ENCODE measurements at regions not wholly inside any gene's neighbourhood (a gene's known extent, or its start where the extent isn't known, plus 50 kb on each side); places are given as distances from the start of the nearest gene placed in this dataset.

DNA sequence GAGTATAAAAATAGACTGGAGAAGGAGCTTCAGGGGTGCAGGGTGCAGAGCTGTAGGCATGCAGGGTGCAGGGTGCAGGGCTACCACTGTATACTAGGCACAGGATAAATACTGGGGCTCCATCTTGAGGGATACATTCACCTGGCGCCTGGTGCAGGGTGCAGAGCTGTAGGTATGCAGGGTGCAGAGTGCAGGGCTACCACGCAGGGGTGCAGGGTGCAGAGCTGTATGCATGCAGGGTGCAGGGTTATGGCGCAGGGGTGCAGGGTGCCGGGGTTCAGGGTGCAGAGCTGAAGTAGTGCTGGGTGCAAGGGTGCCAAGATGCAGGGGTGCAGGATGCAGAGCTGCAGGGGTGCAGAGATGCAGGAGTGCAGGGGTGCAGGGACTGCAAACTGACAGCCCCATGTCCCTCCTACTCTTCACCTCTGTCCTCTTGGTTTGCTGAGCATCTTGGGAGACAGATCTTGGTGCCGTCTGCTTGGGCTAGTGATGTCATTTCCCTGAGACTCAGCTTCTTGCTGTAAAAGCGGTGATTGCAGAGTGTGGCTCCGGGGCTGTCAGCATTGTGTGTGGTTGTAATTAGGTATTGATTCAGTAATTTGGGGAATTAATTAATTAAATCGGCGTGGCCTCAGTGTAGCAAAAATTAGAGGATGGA, 91.2 kb downstream of the ADRA2C start:
- ATAC-seq, result peak; percentile 32; the same call in 1 of the 3 replicates
- TF ChIP-seq ZNF565 (CRISPR knock-in tag; conservative IDR thresholded peaks at IDR 0.05; ENCODE audit: low read depth) (no peak), ZC3H10 (CRISPR knock-in tag; IDR thresholded peaks at IDR 0.05) (no peak), TCF4 (CRISPR knock-in tag; IDR thresholded peaks at IDR 0.05; ENCODE audit: borderline replicate concordance) (no peak), ZNF70 (CRISPR knock-in tag; IDR thresholded peaks at IDR 0.05) (no peak), ZNF8 (CRISPR knock-in tag; IDR thresholded peaks at IDR 0.05) (no peak), PPARA (CRISPR knock-in tag; IDR thresholded peaks at IDR 0.05; ENCODE audit: borderline replicate concordance) (no peak), GLIS3 (CRISPR knock-in tag; IDR thresholded peaks at IDR 0.05) (no peak), ARNTL (CRISPR knock-in tag; IDR thresholded peaks at IDR 0.05; ENCODE audit: borderline replicate concordance, low read depth) (no peak), BACH2 (CRISPR knock-in tag; IDR thresholded peaks at IDR 0.05; ENCODE audit: borderline replicate concordance) (no peak)
- TF ChIP-seq, protein P1, sequence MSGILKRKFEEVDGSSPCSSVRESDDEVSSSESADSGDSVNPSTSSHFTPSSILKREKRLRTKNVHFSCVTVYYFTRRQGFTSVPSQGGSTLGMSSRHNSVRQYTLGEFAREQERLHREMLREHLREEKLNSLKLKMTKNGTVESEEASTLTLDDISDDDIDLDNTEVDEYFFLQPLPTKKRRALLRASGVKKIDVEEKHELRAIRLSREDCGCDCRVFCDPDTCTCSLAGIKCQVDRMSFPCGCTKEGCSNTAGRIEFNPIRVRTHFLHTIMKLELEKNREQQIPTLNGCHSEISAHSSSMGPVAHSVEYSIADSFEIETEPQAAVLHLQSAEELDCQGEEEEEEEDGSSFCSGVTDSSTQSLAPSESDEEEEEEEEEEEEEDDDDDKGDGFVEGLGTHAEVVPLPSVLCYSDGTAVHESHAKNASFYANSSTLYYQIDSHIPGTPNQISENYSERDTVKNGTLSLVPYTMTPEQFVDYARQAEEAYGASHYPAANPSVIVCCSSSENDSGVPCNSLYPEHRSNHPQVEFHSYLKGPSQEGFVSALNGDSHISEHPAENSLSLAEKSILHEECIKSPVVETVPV (CRISPR knock-in tag; IDR thresholded peaks at IDR 0.05), result no peak
- TF ChIP-seq, protein P2, sequence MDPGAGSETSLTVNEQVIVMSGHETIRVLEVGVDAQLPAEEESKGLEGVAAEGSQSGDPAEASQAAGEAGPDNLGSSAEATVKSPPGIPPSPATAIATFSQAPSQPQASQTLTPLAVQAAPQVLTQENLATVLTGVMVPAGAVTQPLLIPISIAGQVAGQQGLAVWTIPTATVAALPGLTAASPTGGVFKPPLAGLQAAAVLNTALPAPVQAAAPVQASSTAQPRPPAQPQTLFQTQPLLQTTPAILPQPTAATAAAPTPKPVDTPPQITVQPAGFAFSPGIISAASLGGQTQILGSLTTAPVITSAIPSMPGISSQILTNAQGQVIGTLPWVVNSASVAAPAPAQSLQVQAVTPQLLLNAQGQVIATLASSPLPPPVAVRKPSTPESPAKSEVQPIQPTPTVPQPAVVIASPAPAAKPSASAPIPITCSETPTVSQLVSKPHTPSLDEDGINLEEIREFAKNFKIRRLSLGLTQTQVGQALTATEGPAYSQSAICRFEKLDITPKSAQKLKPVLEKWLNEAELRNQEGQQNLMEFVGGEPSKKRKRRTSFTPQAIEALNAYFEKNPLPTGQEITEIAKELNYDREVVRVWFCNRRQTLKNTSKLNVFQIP (CRISPR knock-in tag; IDR thresholded peaks at IDR 0.05; ENCODE audit: borderline replicate concordance, low read depth), result no peak
- TF ChIP-seq, protein P3, sequence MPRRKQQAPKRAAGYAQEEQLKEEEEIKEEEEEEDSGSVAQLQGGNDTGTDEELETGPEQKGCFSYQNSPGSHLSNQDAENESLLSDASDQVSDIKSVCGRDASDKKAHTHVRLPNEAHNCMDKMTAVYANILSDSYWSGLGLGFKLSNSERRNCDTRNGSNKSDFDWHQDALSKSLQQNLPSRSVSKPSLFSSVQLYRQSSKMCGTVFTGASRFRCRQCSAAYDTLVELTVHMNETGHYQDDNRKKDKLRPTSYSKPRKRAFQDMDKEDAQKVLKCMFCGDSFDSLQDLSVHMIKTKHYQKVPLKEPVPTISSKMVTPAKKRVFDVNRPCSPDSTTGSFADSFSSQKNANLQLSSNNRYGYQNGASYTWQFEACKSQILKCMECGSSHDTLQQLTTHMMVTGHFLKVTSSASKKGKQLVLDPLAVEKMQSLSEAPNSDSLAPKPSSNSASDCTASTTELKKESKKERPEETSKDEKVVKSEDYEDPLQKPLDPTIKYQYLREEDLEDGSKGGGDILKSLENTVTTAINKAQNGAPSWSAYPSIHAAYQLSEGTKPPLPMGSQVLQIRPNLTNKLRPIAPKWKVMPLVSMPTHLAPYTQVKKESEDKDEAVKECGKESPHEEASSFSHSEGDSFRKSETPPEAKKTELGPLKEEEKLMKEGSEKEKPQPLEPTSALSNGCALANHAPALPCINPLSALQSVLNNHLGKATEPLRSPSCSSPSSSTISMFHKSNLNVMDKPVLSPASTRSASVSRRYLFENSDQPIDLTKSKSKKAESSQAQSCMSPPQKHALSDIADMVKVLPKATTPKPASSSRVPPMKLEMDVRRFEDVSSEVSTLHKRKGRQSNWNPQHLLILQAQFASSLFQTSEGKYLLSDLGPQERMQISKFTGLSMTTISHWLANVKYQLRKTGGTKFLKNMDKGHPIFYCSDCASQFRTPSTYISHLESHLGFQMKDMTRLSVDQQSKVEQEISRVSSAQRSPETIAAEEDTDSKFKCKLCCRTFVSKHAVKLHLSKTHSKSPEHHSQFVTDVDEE (CRISPR knock-in tag; IDR thresholded peaks at IDR 0.05), result no peak

GRCh38 chr4:3858046-3858730, 92.0 kb downstream of the ADRA2C start:
- TF ChIP-seq ZFP30 (CRISPR knock-in tag; IDR thresholded peaks at IDR 0.05) (no peak), TOX (CRISPR knock-in tag; IDR thresholded peaks at IDR 0.05; ENCODE audit: borderline replicate concordance) (no peak), ZNF8 (CRISPR knock-in tag; IDR thresholded peaks at IDR 0.05) (no peak), ESRRG (CRISPR knock-in tag; IDR thresholded peaks at IDR 0.05) (no peak), OSR1 (CRISPR knock-in tag; IDR thresholded peaks at IDR 0.05) (no peak), ZFP3 (CRISPR knock-in tag; IDR thresholded peaks at IDR 0.05) (no peak), GLIS3 (CRISPR knock-in tag; IDR thresholded peaks at IDR 0.05) (no peak), ISL1 (CRISPR knock-in tag; IDR thresholded peaks at IDR 0.05) (no peak), BACH2 (CRISPR knock-in tag; IDR thresholded peaks at IDR 0.05; ENCODE audit: borderline replicate concordance) (no peak), ARNTL (CRISPR knock-in tag; IDR thresholded peaks at IDR 0.05; ENCODE audit: borderline replicate concordance, low read depth) (no peak), RARB (CRISPR knock-in tag; IDR thresholded peaks at IDR 0.05) (no peak)
- TF ChIP-seq, protein P3 (CRISPR knock-in tag; IDR thresholded peaks at IDR 0.05), result no peak
- TF ChIP-seq, protein P1 (CRISPR knock-in tag; IDR thresholded peaks at IDR 0.05), result no peak
- peak; percentile 14; the same call in 1 of the 3 replicates for ATAC-seq
